ENCODE measurements at regions not wholly inside any gene's neighbourhood (a gene's known extent, or its start where the extent isn't known, plus 50 kb on each side); places are given as distances from the start of the nearest gene placed in this dataset.
"Not testable (repeated sequence)": the region's sequence is repeated elsewhere in the genome, so short reads cannot be mapped to it uniquely, and the experiment has no call there.

- no peak for DNase-seq (ENCODE audit: low spot score)
Measured at GRCh38 chr2:17257189-17257909, 260.9 kb downstream of the RAD51AP2 start.

- DNase-seq (ENCODE audit: low spot score), result no peak
Measured at GRCh38 chr2:17255071-17255470, 263.2 kb downstream of the RAD51AP2 start.

- DNase-seq (ENCODE audit: low spot score), result no peak
Measured at GRCh38 chr2:17254421-17254820, 263.8 kb downstream of the RAD51AP2 start.

- DNase-seq (ENCODE audit: low spot score), result no peak
Measured at GRCh38 chr2:17252258-17252657, 266.0 kb downstream of the RAD51AP2 start.

GRCh38 chr2:17251171-17251570 is 267.1 kb downstream of the RAD51AP2 start:
- no peak for DNase-seq (ENCODE audit: low spot score)

GRCh38 chr2:17249249-17249648 is 269.0 kb downstream of the RAD51AP2 start:
- DNase-seq (ENCODE audit: low spot score), result no peak

- DNase-seq (ENCODE audit: low spot score), result no peak
Measured at GRCh38 chr2:17245906-17246305, 272.3 kb downstream of the RAD51AP2 start.

- DNase-seq (ENCODE audit: low spot score), result no peak
Measured at GRCh38 chr2:17242813-17243485, 275.3 kb downstream of the RAD51AP2 start.

GRCh38 chr2:17239550-17239949 is 278.7 kb downstream of the RAD51AP2 start:
- no peak for DNase-seq (ENCODE audit: low spot score)

- no peak for DNase-seq (ENCODE audit: low spot score)
Measured at GRCh38 chr2:17235167-17235566, 283.1 kb downstream of the RAD51AP2 start.

- no peak for DNase-seq (ENCODE audit: low spot score)
Measured at GRCh38 chr2:17232776-17233556, 285.3 kb downstream of the RAD51AP2 start.

GRCh38 chr2:17231394-17231965 is 286.8 kb downstream of the RAD51AP2 start:
- DNase-seq (ENCODE audit: low spot score), result no peak

- DNase-seq (ENCODE audit: low spot score), result no peak
Measured at GRCh38 chr2:17229414-17229813, 288.8 kb downstream of the RAD51AP2 start.

- no peak for DNase-seq (ENCODE audit: low spot score)
Measured at GRCh38 chr2:17228461-17228860, 289.8 kb downstream of the RAD51AP2 start.

- no peak for DNase-seq (ENCODE audit: low spot score)
Measured at GRCh38 chr2:17227856-17228255, 290.4 kb downstream of the RAD51AP2 start.

GRCh38 chr2:17226941-17227490 is 291.2 kb downstream of the RAD51AP2 start:
- no peak for DNase-seq (ENCODE audit: low spot score)

GRCh38 chr2:17223211-17223610 is 295.0 kb downstream of the RAD51AP2 start:
- DNase-seq (ENCODE audit: low spot score), result no peak

GRCh38 chr2:17208511-17208910 is 309.7 kb downstream of the RAD51AP2 start:
- DNase-seq (ENCODE audit: low spot score), result no peak

- DNase-seq (ENCODE audit: low spot score), result no peak
Measured at GRCh38 chr2:17206771-17207170, 311.5 kb downstream of the RAD51AP2 start.

GRCh38 chr2:17204214-17204613 is 314.0 kb downstream of the RAD51AP2 start:
- not testable (repeated sequence) for DNase-seq (ENCODE audit: low spot score)

GRCh38 chr2:17202628-17203027 is 315.6 kb downstream of the RAD51AP2 start:
- DNase-seq (ENCODE audit: low spot score), result not testable (repeated sequence)

All from mesenteric fat pad (tissue), 1 donor.